HG03159 (cell line): ENCODE measurements at regions not wholly inside any gene's neighbourhood (a gene's known extent, or its start where the extent isn't known, plus 50 kb on each side); places are given as distances from the start of the nearest gene placed in this dataset.
A peak's percentile ranks its signal among the peaks of the same experiment; 100 is the strongest.

Source experiments
- ATAC-seq: cut with Tn5 transposase; IDR thresholded peaks from one replicate; pipeline ENCODE4 v1.9.1; 2021; ENCODE audit warnings: mild to moderate bottlenecking, moderate library complexity; ENCODE audit not compliant: unreplicated experiment

- no peak for ATAC-seq
These were observed 419.4 kb downstream of the CENPC start for GRCh38 chr4:67125636-67126514.

GRCh38 chr4:67124716-67125115 lies 420.6 kb downstream of the CENPC start:
- no peak for ATAC-seq

GRCh38 chr4:67122029-67122428 lies 423.3 kb downstream of the CENPC start:
- ATAC-seq, result no peak

GRCh38 chr4:67120369-67120768 lies 424.9 kb downstream of the CENPC start:
- ATAC-seq, result no peak

GRCh38 chr4:67109276-67109675 lies 436.0 kb downstream of the CENPC start:
- no peak for ATAC-seq

GRCh38 chr4:67106861-67107460 lies 438.3 kb downstream of the CENPC start:
- ATAC-seq, result no peak

- ATAC-seq, result no peak
These were observed 441.2 kb downstream of the CENPC start for GRCh38 chr4:67104145-67104544.

- ATAC-seq, result no peak
These were observed 442.1 kb downstream of the CENPC start for GRCh38 chr4:67103001-67103747.

- no peak for ATAC-seq
These were observed 443.7 kb downstream of the CENPC start for GRCh38 chr4:67101612-67102011.

GRCh38 chr4:67092351-67092750 lies 453.0 kb downstream of the CENPC start:
- no peak for ATAC-seq

GRCh38 chr4:67091673-67092072 lies 453.6 kb downstream of the CENPC start:
- no peak for ATAC-seq

- peak; percentile 92 for ATAC-seq
These were observed 457.4 kb downstream of the CENPC start for GRCh38 chr4:67087897-67088296.

- ATAC-seq, result no peak
These were observed 460.5 kb downstream of the CENPC start for GRCh38 chr4:67084783-67085182.

- ATAC-seq, result no peak
These were observed 461.8 kb downstream of the CENPC start for GRCh38 chr4:67083496-67083895.

- no peak for ATAC-seq
These were observed 462.6 kb downstream of the CENPC start for GRCh38 chr4:67082746-67083145.

GRCh38 chr4:67080046-67080557 lies 465.2 kb downstream of the CENPC start:
- no peak for ATAC-seq

- ATAC-seq, result no peak
These were observed 473.7 kb downstream of the CENPC start for GRCh38 chr4:67071641-67072040.

GRCh38 chr4:67055319-67055718 lies 490.0 kb downstream of the CENPC start:
- ATAC-seq, result no peak

- no peak for ATAC-seq
These were observed 490.4 kb downstream of the CENPC start for GRCh38 chr4:67054896-67055295.

- no peak for ATAC-seq
These were observed 492.3 kb downstream of the CENPC start for GRCh38 chr4:67052814-67053675.
